ENCODE measurements at regions not wholly inside any gene's neighbourhood (a gene's known extent, or its start where the extent isn't known, plus 50 kb on each side); places are given as distances from the start of the nearest gene placed in this dataset.
A peak's percentile ranks its signal among the peaks of the same experiment; 100 is the strongest.

GRCh38 chr12:4111010-4111409 is 162.6 kb upstream of the CCND2 start:
- in situ Hi-C loops (cut with MboI; ENCODE audit: low pct_unique_long_range_greater_than_20kb, low sequenced_read_pairs, unreplicated experiment), result no loop called here
- no peak for DNase-seq (ENCODE audit: low spot score)
- TF ChIP-seq, protein P1, sequence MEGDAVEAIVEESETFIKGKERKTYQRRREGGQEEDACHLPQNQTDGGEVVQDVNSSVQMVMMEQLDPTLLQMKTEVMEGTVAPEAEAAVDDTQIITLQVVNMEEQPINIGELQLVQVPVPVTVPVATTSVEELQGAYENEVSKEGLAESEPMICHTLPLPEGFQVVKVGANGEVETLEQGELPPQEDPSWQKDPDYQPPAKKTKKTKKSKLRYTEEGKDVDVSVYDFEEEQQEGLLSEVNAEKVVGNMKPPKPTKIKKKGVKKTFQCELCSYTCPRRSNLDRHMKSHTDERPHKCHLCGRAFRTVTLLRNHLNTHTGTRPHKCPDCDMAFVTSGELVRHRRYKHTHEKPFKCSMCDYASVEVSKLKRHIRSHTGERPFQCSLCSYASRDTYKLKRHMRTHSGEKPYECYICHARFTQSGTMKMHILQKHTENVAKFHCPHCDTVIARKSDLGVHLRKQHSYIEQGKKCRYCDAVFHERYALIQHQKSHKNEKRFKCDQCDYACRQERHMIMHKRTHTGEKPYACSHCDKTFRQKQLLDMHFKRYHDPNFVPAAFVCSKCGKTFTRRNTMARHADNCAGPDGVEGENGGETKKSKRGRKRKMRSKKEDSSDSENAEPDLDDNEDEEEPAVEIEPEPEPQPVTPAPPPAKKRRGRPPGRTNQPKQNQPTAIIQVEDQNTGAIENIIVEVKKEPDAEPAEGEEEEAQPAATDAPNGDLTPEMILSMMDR (IDR thresholded peaks at IDR 0.05; ENCODE audit: extremely low read depth, insufficient read depth, missing control alignments), result no peak

GRCh38 chr12:4109826-4110225 is 163.7 kb upstream of the CCND2 start:
- TF ChIP-seq, protein P1 (IDR thresholded peaks at IDR 0.05; ENCODE audit: extremely low read depth, insufficient read depth, missing control alignments), result no peak
- in situ Hi-C loops (cut with MboI; ENCODE audit: low pct_unique_long_range_greater_than_20kb, low sequenced_read_pairs, unreplicated experiment), result loop anchor here (10.0 kb wide), 1 partner anchor 165 kb away; the partner anchor contains the start of gene CCND2
- DNase-seq (ENCODE audit: low spot score), result no peak

DNA sequence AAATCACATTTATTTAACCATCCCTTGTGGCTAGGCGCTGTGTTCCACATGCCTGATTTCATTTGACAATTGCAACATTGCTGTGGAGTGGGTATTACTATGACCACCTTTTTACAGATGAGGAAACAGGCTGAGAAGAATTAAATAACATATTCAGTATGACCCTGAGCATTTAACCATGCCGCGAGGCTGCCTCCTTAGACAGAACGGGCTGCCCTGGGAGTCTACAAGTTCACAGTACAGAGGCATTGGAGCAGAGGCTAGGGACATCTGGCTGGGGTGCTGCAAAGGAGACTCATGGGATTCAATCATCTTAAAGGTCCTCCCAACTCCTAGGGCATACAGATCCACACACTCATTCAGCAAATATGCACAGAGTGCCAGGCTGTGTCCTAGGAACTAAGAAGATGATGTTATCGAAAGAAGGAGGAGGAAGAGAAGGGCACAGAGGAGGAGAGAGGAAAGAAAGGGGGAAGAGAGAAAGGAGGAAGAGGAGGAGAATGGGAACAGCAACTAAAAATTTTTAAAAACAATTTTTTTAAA is 164.7 kb upstream of the CCND2 start:
- DNase-seq (ENCODE audit: low spot score), result no peak
- in situ Hi-C loops (cut with MboI; ENCODE audit: low pct_unique_long_range_greater_than_20kb, low sequenced_read_pairs, unreplicated experiment), result loop anchor here (10.0 kb wide), 1 partner anchor 166 kb away; the partner anchor contains the start of gene CCND2
- TF ChIP-seq, protein P1 (IDR thresholded peaks at IDR 0.05; ENCODE audit: extremely low read depth, insufficient read depth, missing control alignments), result no peak

- in situ Hi-C loops (cut with MboI; ENCODE audit: low pct_unique_long_range_greater_than_20kb, low sequenced_read_pairs, unreplicated experiment), result loop anchor here (10.0 kb wide), 1 partner anchor 167 kb away; the partner anchor contains the start of gene CCND2
- TF ChIP-seq, protein P1 (IDR thresholded peaks at IDR 0.05; ENCODE audit: extremely low read depth, insufficient read depth, missing control alignments), result no peak
- DNase-seq (ENCODE audit: low spot score), result no peak
These were observed 165.5 kb upstream of the CCND2 start for GRCh38 chr12:4107911-4108697.

DNA sequence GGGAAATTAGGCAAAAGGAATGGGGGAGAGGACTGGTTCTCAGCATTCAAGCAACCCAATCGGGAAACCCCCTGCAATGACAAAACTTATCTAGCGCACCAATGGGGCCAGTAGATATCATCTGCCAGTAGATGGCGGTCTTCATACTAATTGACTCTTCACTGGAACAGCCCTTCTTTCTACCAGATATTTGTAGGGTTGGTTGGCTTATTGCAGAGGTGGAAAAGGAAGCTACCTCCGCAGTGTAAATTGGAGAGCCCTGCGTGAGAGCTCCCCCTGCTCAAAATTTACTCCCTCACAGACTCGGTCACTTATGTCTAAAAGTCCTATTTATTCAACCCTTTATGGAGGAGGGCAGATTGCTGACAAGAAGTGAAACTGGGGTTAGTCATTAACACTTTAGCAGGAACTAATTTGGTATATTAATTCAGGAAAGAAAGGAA is 166.1 kb upstream of the CCND2 start:
- in situ Hi-C loops (cut with MboI; ENCODE audit: low pct_unique_long_range_greater_than_20kb, low sequenced_read_pairs, unreplicated experiment), result loop anchor here (10.0 kb wide), 1 partner anchor 167 kb away; the partner anchor contains the start of gene CCND2
- TF ChIP-seq, protein P1 (IDR thresholded peaks at IDR 0.05; ENCODE audit: extremely low read depth, insufficient read depth, missing control alignments), result peak; percentile 56
- peak; percentile 81 for DNase-seq (ENCODE audit: low spot score)

DNA sequence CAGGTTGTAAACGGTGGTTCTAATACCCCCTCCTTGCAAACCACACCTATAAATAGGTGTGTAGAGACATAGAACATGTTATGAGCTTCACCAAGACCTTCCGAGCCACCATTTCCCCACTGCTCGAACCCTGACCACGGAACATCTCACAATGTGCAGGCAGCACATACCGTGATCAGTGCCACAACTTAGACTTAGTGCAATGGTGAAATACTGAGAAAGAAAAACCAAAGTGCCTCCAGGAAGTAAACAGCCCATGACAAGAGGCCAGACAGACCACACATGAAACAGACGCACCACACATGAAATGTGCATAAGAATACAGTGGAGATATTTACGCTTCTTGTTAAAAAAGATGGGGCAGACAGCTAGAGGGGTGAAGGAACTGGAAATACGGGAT is 166.9 kb upstream of the CCND2 start:
- TF ChIP-seq, protein P1 (IDR thresholded peaks at IDR 0.05; ENCODE audit: extremely low read depth, insufficient read depth, missing control alignments), result no peak
- in situ Hi-C loops (cut with MboI; ENCODE audit: low pct_unique_long_range_greater_than_20kb, low sequenced_read_pairs, unreplicated experiment), result loop anchor here (10.0 kb wide), 1 partner anchor 168 kb away; the partner anchor contains the start of gene CCND2
- no peak for DNase-seq (ENCODE audit: low spot score)
